GM19438 (cell line): ENCODE measurements at regions not wholly inside any gene's neighbourhood (a gene's known extent, or its start where the extent isn't known, plus 50 kb on each side); places are given as distances from the start of the nearest gene placed in this dataset.

ENCODE experiments used
- ATAC-seq: cut with Tn5 transposase; IDR thresholded peaks from one replicate; pipeline ENCODE4 v1.9.1; 2021; ENCODE audit warnings: low read depth; ENCODE audit not compliant: unreplicated experiment

- ATAC-seq = no peak
These were observed 894.7 kb downstream of the C6orf118 start for GRCh38 chr6:164414695-164415094.

DNA sequence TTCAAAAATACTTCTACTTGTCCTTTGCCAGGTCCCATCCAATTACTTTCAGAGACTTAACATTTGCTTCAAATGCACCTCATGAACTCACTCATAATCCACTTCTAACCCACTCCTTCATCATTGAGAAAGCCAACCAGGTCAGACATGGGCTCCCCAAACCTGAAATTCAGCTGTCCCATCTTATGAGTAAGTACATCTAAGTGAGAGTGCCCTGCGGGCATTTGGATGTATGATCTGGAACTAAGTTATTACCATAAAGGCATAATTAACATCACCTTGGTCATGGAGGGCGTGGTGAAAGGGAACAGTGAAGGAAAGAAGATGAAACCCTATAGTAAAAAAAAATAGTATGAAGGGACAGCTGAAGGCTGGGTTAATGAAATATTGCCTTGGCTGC, 896.8 kb downstream of the C6orf118 start:
- no peak for ATAC-seq

- no peak for ATAC-seq
These were observed 899.4 kb downstream of the C6orf118 start for GRCh38 chr6:164410017-164410416.

GRCh38 chr6:164409309-164410009, 899.9 kb downstream of the C6orf118 start:
- no peak for ATAC-seq

DNA sequence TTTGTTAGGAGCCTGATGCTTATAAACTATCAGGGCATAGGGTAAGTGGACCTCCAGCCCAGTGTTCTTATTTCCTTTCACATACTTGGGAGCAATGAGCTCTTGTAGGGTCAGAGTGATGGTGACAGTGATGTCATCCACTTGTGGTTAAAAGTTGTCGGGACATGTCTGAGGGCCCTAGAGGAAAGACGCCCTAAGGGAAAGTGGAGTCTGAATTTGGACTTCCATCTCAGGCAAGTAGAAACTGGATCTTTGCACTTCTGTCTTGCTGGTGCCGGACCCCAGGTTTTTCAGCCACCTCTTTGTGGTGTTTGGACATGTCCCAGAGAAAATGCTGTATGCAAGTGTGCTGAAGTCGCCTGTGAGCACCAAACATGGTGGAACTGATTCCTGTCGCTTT, 900.5 kb downstream of the C6orf118 start:
- no peak for ATAC-seq

GRCh38 chr6:164404812-164405488, 904.5 kb downstream of the C6orf118 start:
- no peak for ATAC-seq

- no peak for ATAC-seq
These were observed 907.5 kb downstream of the C6orf118 start for GRCh38 chr6:164401871-164402270.

DNA sequence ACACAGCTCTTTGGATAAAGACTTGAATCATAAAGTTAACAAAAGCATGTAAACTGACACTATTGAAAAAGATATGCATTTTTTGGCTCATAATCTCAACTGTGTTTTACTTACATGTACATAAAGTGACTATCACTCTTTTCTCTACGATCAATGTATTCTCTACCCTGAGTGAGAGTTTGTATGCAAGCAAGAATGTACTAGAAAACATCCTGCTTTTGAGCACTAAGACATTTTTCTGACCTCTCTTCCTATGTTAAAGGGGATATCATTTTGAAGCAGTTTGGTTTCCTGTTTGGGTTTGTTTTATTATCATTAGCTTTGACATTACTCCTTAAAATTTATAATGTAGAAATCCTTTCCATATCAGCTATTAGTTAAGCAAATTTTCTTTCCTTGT, 910.8 kb downstream of the C6orf118 start:
- ATAC-seq = no peak

DNA sequence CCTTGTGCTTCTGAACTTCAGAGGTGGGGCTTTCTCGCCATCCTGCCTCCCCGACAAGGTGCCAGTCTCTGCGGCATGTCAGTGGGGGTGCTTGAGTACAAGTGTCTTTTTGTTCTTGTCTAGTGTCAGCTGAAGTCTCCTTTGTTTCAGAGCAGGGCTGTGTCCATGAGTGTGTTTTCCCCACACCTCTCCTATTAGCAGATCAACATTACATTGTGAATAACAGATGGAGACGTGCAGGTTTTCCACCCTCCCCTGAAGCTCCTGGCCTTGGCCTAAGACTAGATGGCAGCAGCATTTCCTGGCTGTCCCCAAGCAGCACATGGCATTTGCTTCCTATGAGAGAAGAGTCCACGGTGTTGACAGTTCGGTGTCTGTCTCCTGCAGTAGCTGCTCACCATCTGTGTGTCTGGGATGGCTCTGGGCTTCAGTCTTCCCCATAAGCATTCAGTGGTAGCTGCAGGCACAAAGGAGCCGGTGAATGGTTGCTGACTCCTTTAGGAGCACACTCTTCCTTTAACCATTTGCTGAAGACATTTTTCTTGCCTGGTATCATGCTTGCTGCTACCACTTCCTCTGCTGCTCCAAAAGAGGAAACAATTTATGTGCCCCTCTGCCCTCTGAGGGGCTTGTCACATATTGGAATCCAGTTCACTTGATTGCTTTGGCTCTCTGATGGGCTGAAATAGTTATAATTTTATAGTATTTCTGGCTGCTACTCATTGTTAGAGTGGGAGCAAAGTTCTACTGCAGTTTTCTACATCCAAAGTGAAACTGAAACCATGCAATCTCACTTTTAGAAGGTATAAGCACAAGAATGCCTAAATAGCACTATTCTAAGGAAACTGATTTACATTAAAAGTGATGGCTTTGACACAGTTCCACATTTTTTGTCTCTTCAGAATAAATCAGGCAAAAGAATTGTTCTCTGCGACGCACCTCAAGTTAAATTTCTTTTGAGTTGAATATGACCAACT, 913.0 kb downstream of the C6orf118 start:
- ATAC-seq = no peak

- no peak for ATAC-seq
These were observed 929.6 kb downstream of the C6orf118 start for GRCh38 chr6:164379795-164380194.

GRCh38 chr6:164378330-164378729, 931.1 kb downstream of the C6orf118 start:
- ATAC-seq = no peak

DNA sequence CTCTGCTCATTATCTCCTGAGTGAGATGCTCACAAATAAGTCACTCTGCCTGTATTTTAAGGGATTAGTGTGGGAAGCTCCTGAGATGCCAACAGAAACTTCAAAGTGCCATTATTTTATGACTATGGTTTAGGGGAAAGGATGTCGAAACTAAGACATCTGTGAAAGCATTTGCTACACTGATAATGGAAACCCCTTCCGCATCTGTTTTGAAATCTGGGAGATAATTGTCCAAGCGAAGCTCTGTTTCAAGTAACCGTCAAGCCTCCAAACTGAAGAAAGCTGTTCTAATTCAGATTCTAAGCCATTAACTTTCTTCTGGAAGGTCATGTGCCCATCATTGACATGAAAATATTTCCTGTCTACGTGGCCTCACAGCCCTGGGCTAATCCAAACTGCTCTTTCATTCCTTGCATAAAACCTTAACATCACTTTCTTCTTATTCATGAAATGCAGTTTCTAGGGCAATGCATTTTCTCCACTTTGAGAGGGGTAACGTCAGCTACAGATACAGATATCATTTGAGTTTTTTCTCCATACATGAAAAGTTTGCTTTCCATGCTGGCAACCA, 932.0 kb downstream of the C6orf118 start:
- ATAC-seq = no peak

GRCh38 chr6:164370773-164371172, 938.6 kb downstream of the C6orf118 start:
- no peak for ATAC-seq

- ATAC-seq = no peak
These were observed 944.9 kb downstream of the QKI start for GRCh38 chr6:164359441-164359840.

DNA sequence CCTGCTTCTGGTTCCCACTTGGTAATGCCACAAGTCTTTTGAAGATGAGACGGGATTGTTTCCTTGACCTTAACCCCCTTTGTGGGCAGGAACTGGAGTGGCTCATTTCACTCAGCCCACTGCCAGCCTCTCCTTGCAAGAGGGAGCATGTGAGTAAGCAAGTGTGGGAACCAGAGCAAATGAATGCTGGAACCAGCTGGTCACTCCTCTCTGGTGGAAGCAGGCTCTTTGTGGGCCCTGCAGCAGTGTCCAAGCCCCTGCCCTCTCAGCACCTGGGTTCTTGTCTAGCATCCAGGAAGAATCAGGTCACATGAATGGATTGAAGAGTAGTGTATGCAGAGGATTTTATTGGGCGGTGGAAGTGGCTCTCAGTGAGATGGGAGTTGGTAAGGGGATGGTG, 944.5 kb downstream of the QKI start:
- ATAC-seq = no peak

DNA sequence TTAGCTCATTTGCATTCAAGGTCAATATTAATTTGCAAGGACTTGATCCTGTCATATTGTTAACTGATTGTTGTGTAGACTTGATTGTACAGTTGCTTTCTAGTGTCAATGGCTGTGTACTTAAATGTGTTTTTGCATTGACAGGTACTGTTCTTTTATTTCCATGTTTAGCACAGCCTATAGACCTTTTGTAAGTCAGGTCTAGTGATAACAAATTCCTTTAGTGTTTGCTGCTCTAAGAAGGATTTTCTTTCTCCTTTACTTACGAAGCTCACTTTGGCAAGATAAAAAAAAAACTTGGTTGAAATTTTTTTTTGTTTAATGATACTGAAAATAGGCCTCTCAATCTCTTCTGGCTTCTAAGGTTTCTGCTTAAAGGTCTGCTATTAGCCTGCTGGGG, 942.3 kb downstream of the QKI start:
- ATAC-seq = no peak

DNA sequence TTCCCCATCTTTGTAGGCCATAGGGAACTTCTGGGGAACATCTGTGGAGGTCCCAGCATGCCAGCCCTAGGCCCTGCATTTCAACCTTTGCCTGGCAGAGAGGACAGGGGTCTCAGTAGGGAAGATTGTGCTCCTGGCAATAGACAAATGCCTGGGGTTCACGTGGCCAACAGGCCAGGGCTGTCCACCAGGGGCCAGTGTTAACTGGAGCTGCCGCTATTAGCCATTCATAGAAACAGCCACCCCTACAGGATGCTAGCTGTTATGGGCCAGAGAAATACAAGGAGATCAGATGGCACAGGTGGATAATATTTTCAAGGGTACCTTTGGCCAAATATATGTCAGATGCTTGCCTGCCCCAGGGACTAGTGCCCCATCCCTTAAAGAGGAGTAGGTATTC, 932.9 kb downstream of the QKI start:
- no peak for ATAC-seq

- no peak for ATAC-seq
These were observed 932.1 kb downstream of the QKI start for GRCh38 chr6:164346631-164347030.

DNA sequence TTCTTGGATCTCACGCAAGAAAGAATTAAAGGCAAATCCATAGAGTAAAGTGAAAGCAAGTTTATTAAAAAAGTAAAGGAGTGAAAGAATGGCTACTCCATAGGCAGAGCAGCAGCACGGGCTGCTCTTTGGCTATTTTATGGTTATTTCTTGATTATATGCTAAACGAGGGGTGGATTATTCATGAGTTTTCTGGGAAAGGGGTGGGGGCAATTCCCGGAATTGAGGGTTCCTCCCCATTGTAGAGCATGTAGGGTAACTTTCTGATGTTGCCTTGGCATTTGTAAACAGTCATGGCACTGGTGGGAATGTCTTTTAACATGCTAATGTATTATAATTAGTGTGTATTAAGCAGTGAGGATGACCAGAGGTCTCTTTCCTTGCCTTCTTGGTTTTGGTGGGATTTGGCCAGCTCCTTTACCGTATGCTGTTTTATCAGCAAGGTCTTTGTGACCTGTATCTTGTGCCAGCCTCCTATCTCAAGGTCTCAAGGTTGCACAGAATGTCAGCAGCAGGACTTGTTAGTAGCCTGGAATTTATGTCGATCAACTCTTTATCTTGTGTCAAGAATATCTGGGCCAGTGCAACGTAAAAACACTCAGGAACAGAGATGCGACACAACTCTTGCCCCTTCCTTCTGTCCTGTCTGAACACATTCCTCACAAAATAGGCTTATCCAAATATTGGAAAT, 931.4 kb downstream of the QKI start:
- no peak for ATAC-seq

GRCh38 chr6:164345327-164345726, 930.8 kb downstream of the QKI start:
- no peak for ATAC-seq
